SJSA1 (cell line): ENCODE measurements at regions not wholly inside any gene's neighbourhood (a gene's known extent, or its start where the extent isn't known, plus 50 kb on each side); places are given as distances from the start of the nearest gene placed in this dataset.
"Not testable (repeated sequence)": the region's sequence is repeated elsewhere in the genome, so short reads cannot be mapped to it uniquely, and the experiment has no call there.

Source experiments
- DNase-seq, 2 experiments: peaks; one replicate each; pipeline ENCODE4 v3.0.0-alpha.2; 2015 to 2020; ENCODE audit warnings: low spot score in 2 of 2, low read depth in 1 of 2
- H3K27ac ChIP-seq: fragments of 250-450 bp; sonication (Bioruptor Pico); 2 replicates; pipeline ENCODE4 v1.5.1; 2020; ENCODE audit warnings: mild to moderate bottlenecking, moderate library complexity
- H3K27me3 ChIP-seq: fragments of 250-450 bp; sonication (Bioruptor Pico); replicated peaks from 2 replicates; pipeline ENCODE4 v1.5.1; 2020; ENCODE audit warnings: mild to moderate bottlenecking, moderate library complexity
- H3K36me3 ChIP-seq: fragments of 250-450 bp; sonication (Bioruptor Pico); 2 replicates; pipeline ENCODE4 v1.5.1; 2020; ENCODE audit warnings: mild to moderate bottlenecking
- H3K4me1 ChIP-seq: fragments of 250-450 bp; sonication (Bioruptor Pico); replicated peaks from 2 replicates; pipeline ENCODE4 v1.6.1; 2021; ENCODE audit warnings: mild to moderate bottlenecking
- H3K4me3 ChIP-seq: fragments of 250-450 bp; sonication (Bioruptor Pico); 2 replicates; pipeline ENCODE4 v1.5.1; 2020; ENCODE audit warnings: mild to moderate bottlenecking
- H3K9me3 ChIP-seq: fragments of 250-450 bp; sonication (Bioruptor Pico); replicated peaks from 2 replicates; pipeline ENCODE4 v1.5.1; 2020; ENCODE audit warnings: mild to moderate bottlenecking

DNA sequence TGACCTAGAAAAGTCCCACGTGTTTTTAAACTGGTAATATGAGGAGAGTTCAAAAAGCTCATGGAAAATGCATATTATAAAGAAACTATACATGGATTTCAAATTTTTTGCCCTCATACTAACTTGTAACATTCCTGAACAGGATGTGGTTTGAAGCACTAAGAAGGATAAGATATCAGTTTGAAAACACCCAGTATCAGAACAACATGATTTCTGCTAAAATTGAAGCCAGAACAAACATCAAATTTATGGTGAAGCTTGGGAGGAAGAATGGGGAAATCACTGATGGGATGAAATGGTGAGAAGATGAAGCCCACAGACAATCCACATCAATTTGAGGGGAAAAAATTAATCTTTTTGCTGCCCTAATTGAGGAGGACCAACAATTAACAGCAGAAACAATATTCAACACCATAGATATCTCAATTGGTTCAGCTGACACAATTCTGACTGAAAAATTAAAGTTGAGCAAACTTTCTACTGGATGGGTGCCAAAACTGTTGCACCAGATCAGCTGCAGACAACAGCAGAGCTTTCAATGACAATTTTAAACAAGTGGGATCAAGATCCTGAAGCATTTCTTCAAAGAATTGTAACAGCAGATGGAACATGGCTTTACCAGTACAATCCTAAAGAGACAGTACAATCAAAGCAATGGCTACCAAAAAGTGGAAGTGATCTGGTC, 113.2 kb upstream of the SNX2 start:
- no peaks in the 10 kb centered on the region for H3K9me3 ChIP-seq
- H3K4me3 ChIP-seq, result no peak overlapping the region
- H3K36me3 ChIP-seq, result no peaks in the 10 kb centered on the region
- no peak overlapping the region for H3K27ac ChIP-seq
- H3K27me3 ChIP-seq, result no peaks in the 10 kb centered on the region; the same call in 1 of the 2 replicates
- DNase-seq, result no peak
- no peaks in the 10 kb centered on the region for H3K4me1 ChIP-seq

DNA sequence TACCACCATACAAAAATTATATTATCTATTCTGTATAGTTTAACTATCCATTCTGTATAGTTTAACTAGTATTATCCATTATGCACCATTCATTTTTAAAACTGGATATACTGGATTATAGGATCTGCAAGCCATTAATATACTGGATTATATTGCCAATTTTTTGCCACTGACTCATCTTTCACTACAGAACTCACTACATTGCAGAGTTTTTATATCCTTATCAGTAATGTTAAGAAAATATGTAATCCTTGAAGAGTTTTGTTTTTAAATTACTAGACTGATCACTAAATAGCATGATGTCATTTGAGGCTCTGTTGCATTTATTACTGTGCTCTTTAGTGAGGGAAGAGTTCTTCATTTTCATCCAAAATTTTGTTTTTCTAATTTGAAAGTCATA, 109.8 kb upstream of the SNX2 start:
- Histone ChIP-seq H3K4me3 (no peak overlapping the region), H3K36me3 (no peaks in the 10 kb centered on the region), H3K27ac (no peak overlapping the region), H3K27me3 (no peaks in the 10 kb centered on the region; the same call in 1 of the 2 replicates), H3K9me3 (no peaks in the 10 kb centered on the region), H3K4me1 (no peaks in the 10 kb centered on the region)
- DNase-seq, result no peak

DNA sequence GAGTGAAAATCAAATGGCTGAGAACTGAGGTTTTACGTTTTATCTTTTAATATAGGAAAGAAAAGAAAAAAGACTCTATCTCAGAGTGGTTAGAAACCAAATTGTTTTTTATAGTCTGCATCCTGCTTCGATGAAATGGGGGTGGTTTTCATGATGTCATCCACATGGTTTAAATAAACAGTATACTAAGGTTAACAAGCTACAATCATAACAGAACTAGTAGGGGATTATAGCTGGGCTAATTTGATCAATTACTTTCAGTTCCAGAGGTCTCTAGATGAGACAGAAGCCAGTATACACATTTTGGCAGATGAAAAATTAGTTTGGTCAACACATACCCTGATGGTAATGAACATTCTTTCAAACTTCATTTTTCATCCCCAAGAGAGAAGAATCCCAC, 106.3 kb upstream of the SNX2 start:
- H3K27ac ChIP-seq, result no peak overlapping the region
- peaks cover 3% of the 10 kb centered on the region; the same call in 1 of the 2 replicates for H3K27me3 ChIP-seq
- H3K9me3 ChIP-seq, result no peaks in the 10 kb centered on the region
- H3K4me3 ChIP-seq, result no peak overlapping the region
- no peaks in the 10 kb centered on the region for H3K36me3 ChIP-seq
- H3K4me1 ChIP-seq, result no peaks in the 10 kb centered on the region
- no peak for DNase-seq

DNA sequence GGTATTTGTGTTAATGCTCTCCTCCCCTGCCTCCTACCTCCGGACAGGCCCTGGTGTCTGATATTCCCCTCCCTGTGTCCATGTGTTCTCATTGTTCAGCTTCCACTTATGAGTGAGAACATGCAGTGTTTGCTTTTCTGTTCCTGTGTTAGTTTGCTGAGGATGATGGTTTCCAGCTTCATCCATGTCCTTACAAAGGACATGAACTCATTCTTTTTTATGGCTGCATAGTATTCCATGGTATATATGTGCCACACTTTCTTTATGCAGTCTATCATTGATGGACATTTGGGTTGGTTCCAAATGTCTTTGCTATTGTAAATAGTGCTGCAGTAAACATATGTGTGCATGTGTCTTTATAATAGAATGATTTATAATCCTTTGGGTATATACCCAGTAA, 105.2 kb upstream of the SNX2 start:
- H3K27me3 ChIP-seq, H3K9me3 ChIP-seq, H3K36me3 ChIP-seq, H3K4me3 ChIP-seq, DNase-seq, H3K4me1 ChIP-seq, H3K27ac ChIP-seq: not testable (repeated sequence)

DNA sequence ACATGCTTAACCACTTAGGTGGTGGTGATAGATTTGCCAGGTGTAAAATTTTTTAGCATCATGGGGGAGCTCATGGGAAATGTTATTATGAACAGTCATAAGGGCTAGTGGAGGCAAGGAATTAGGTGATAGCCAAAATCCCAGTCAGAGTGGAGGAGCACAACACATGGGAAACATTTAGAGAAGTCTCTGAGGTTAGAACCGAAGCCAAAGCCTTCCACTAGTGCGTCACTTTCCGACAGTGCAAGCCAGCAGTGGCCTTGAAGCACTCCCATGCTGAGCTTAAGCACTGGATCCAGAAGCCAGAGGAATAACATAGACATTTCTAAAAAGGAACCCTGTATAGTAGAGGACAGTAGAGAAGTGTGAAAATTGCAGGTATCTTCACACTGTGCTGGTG, 101.5 kb upstream of the SNX2 start:
- DNase-seq, result no peak
- Histone ChIP-seq H3K27me3 (0 out of 2 replicates have a peak, but pooled peaks cover 9% of the 10 kb centered on the region), H3K4me1 (no peaks in the 10 kb centered on the region), H3K9me3 (no peaks in the 10 kb centered on the region), H3K27ac (no peak overlapping the region), H3K36me3 (no peaks in the 10 kb centered on the region), H3K4me3 (no peak overlapping the region)

DNA sequence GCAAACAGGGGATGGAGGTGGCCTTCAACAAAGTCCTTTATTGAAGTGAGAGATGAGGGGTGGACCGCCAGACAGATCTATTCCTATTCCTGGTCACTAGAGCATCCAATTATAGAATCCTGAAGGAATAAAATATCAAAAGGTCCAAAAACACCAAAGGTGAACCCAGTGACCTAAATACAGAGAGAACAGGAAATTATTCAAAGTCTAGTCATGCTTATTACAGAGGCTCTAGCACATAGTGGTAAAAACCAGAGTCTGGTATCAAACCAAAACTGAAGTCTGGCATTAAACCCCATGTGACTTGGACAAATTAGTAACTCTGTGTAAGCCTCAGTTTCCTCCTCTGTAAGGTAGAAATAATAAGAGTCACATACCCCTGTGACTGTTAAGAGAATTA, 100.5 kb upstream of the SNX2 start:
- Histone ChIP-seq H3K9me3 (no peaks in the 10 kb centered on the region), H3K27me3 (0 out of 2 replicates have a peak, but pooled peaks cover 9% of the 10 kb centered on the region), H3K4me3 (no peak overlapping the region), H3K36me3 (no peaks in the 10 kb centered on the region), H3K27ac (no peak overlapping the region), H3K4me1 (no peaks in the 10 kb centered on the region)
- no peak for DNase-seq

DNA sequence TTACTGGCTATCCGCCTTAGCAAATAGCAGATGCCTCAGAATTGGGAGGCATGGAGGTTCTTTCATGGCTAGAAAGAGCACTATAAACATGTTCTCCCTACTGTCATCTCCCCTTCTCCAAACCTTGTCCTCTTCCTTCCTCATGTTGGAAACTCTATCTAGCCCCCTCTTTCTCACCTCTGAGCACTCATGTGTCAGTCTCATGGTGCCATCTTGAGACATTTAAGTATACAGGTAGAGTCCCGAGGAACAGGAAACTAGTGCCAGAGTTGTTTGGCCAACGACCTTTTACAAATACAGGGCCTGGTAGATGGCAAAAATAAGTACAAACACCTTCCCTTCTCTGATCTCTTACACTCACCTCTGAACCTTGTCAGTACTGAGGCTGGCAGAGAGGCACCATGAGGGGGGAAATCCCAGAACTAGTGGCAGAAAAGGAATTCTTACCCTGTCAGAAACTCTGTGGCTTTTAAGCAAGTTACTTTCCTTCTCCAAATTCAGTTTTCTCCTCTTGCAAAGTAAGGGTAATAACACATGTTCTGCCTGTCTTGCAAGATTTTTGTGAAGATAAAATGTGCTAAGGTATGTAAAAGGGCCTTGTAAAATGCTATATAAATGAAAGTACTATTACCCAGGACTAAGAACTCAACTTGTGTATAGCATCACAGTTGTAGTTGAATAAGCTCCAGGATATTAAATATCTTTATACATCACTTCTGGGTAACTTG, 94.1 kb upstream of the SNX2 start:
- H3K27me3 ChIP-seq, result peaks cover 3% of the 10 kb centered on the region; the same call in 1 of the 2 replicates
- H3K9me3 ChIP-seq, result no peaks in the 10 kb centered on the region
- no peak for DNase-seq
- H3K4me3 ChIP-seq, result no peak overlapping the region
- H3K36me3 ChIP-seq, result no peaks in the 10 kb centered on the region
- no peaks in the 10 kb centered on the region for H3K4me1 ChIP-seq
- H3K27ac ChIP-seq, result no peak overlapping the region

DNA sequence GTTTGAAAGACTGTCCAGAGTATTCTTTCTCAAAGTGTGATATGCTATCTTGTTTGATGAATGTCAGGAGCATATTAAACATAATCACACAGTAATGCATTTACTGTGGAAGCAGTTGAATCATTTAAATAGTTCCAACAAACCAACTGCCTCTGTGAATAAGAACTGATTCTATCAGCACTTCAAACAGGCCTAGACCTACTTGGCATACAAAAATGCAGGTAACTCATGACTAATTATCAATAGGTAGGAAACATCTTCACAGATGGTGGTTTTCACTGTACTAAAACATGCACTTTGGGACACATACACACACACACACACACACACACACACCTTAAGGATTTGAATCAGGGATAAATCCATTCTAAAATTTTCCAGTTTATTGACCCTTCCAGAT, 91.2 kb upstream of the SNX2 start:
- no peak overlapping the region for H3K27ac ChIP-seq
- DNase-seq, result no peak
- peaks cover 3% of the 10 kb centered on the region; the same call in 1 of the 2 replicates for H3K27me3 ChIP-seq
- no peaks in the 10 kb centered on the region for H3K36me3 ChIP-seq
- H3K9me3 ChIP-seq, result no peaks in the 10 kb centered on the region
- H3K4me3 ChIP-seq, result no peak overlapping the region
- H3K4me1 ChIP-seq, result no peaks in the 10 kb centered on the region

DNA sequence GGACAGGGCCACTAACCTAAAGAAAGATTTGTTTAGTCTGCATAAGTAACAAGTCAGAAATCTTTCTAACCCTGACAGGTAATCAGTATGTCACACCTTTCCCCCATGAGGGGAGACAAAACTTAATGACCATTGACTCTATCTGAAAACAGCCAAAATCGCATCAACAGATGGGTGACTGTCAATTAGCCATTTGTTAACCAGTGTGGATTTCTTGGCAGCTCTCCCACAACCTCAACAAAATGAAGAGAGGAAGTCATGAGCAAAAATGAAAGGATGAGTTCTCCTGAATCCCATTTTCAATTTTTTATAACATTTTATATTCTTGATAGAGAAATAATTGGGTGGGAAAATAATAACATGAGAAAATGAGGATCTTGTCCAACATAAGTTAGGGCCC, 84.6 kb upstream of the SNX2 start:
- Histone ChIP-seq H3K4me1 (peaks cover 5% of the 10 kb centered on the region; the same call in 1 of the 2 replicates), H3K27me3 (no peaks in the 10 kb centered on the region), H3K27ac (no peak overlapping the region), H3K36me3 (no peaks in the 10 kb centered on the region), H3K4me3 (no peak overlapping the region), H3K9me3 (no peaks in the 10 kb centered on the region)
- DNase-seq, result no peak

DNA sequence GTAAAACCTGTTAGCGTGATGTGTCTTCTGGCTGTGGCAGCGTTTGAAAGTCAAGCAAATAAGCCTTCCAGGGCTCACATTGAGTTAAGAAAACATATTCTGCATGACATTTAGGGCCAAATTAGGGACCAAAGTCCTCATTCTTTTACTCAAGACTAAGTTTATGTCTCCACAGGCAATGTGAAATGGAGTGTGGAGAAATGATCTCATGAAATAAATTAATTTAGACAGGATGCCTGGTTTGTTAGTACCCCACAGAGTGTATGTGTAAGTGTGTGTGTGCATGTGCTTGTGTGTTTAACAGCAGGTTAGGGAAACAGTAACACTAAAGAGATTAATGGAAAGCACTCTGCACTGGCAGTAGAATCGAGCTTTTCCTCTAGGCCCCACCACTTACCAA, 82.9 kb upstream of the SNX2 start:
- Histone ChIP-seq H3K4me1 (peaks cover 5% of the 10 kb centered on the region; the same call in 1 of the 2 replicates), H3K27ac (no peak overlapping the region), H3K9me3 (no peaks in the 10 kb centered on the region), H3K36me3 (no peaks in the 10 kb centered on the region), H3K4me3 (no peak overlapping the region), H3K27me3 (no peaks in the 10 kb centered on the region)
- DNase-seq, result no peak

DNA sequence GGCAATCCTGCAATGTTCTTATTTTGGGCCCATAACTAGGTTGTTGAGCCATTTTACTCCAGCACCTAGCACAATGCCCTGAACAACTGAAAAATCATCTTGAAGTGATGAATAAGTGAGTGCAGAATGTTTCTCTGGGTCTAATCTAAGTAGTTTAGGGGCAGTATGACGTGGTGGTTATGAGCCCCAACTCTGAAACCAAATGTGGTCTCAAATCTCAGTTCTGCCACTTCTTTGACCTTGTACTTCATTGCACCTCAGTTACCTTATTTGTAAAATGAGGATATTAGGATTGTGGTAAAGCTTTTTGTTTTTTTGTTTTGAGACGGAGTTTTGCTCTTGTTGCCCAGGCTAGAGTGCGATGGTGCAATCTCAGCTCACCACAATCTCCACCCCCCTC, 80.9 kb upstream of the SNX2 start:
- H3K27me3 ChIP-seq, result no peaks in the 10 kb centered on the region
- H3K9me3 ChIP-seq, result no peaks in the 10 kb centered on the region
- no peak overlapping the region for H3K27ac ChIP-seq
- no peak overlapping the region for H3K4me3 ChIP-seq
- peaks cover 7% of the 10 kb centered on the region for H3K4me1 ChIP-seq
- no peaks in the 10 kb centered on the region for H3K36me3 ChIP-seq
- DNase-seq, result no peak

DNA sequence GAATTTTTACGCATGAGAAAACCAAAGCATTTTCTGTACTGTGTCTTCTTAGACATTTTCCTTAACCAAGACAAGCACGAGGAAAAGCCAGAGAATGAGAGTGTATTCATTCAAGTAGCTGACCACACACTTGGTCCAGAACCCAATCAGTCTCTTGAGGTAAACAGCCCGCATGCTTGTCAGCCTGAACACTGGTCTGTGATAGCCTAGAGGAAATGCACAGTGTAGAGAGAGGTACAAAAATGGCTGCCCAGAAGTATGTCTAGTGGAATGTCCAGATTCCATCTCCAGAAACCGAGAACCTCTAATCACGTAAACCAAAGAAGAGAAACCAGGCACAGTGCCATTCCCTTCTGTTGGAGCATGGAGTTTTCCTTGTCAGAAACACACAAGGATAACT, 80.0 kb upstream of the SNX2 start:
- Histone ChIP-seq H3K36me3 (no peaks in the 10 kb centered on the region), H3K4me1 (peaks cover 15% of the 10 kb centered on the region), H3K9me3 (no peaks in the 10 kb centered on the region), H3K4me3 (no peak overlapping the region), H3K27me3 (no peaks in the 10 kb centered on the region), H3K27ac (no peak overlapping the region)
- peak in 1 of 2 experiments; percentile 23 for DNase-seq

DNA sequence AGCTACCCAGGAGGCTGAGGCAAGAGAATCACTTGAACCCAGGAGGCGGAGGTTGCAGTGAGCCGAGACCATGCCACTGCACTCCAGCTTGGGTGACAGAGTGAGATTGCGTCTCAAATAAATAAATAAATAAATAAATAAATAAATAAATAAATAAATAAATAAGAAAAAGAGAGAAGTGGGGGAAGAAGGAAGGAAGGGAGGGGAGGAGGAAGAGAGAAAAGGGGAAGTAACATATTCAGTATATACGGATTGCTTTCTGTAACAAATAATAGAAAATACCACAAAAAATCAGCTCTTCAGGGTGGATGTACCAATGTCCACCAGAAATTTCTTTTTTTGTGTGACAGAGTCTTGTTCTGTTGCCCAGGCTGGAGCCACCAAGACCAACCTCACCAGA, 78.1 kb upstream of the SNX2 start:
- not testable (repeated sequence) for DNase-seq, H3K9me3 ChIP-seq, H3K27ac ChIP-seq

DNA sequence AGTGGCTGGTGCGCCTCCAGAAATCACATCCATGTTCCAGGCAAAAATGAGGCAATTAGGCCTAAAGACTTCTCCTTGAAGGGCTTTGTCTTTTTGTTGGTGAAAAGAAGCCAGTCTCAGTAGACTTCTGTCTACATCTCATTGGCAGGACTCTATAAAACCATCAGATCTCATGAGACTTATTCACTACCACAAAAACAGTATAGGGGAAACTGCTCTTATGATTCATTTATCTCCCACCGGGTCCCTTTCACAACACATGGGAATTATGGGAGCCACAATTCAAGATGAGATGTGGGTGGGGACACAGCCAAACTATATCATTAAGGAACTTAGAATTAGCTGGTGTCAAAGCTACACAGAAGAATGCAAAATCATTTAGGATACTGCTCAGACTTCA, 77.7 kb upstream of the SNX2 start:
- Histone ChIP-seq H3K4me1 (peaks cover 15% of the 10 kb centered on the region), H3K27me3 (no peaks in the 10 kb centered on the region), H3K27ac (no peak overlapping the region), H3K36me3 (no peaks in the 10 kb centered on the region), H3K4me3 (no peak overlapping the region), H3K9me3 (no peaks in the 10 kb centered on the region)
- no peak for DNase-seq

More for the DNA sequence above, 78.1 kb upstream of the SNX2 start:
- not testable (repeated sequence) for H3K36me3 ChIP-seq, H3K27me3 ChIP-seq, H3K4me3 ChIP-seq
- H3K4me1 ChIP-seq, result peaks cover 15% of the 10 kb centered on the region
